ENCODE measurements at regions not wholly inside any gene's neighbourhood (a gene's known extent, or its start where the extent isn't known, plus 50 kb on each side); places are given as distances from the start of the nearest gene placed in this dataset.

GRCh38 chr11:127205688-127206217, 205.2 kb upstream of the KIRREL3 start:
- no peaks in the 10 kb centered on the region for H3K9me3 ChIP-seq (ENCODE audit: low read length)
- no peak overlapping the region for H2AFZ ChIP-seq (ENCODE audit: low read length)
- no peak overlapping the region for H3K4me3 ChIP-seq (ENCODE audit: low read length)
- H3K4me2 ChIP-seq (ENCODE audit: low read depth, low read length, poor library complexity, severe bottlenecking): no peak overlapping the region
- no peak overlapping the region for H3K9ac ChIP-seq (ENCODE audit: low read length)
- H3K36me3 ChIP-seq (ENCODE audit: insufficient read depth, low read length): no peaks in the 10 kb centered on the region
- no peaks in the 10 kb centered on the region for H3K4me1 ChIP-seq (ENCODE audit: low read length)
- no peaks in the 10 kb centered on the region for H3K9me2 ChIP-seq (replicated peaks; ENCODE audit: insufficient read depth, low read length)
- no peak overlapping the region for H3K27ac ChIP-seq (ENCODE audit: low read length)
- DNase-seq: no peak
- no peaks in the 10 kb centered on the region for H4K20me1 ChIP-seq (ENCODE audit: insufficient read depth, low read depth, low read length)
- H3K79me2 ChIP-seq (ENCODE audit: low read length): no peaks in the 10 kb centered on the region
- H3K27me3 ChIP-seq (ENCODE audit: low read length): no peaks in the 10 kb centered on the region

DNA sequence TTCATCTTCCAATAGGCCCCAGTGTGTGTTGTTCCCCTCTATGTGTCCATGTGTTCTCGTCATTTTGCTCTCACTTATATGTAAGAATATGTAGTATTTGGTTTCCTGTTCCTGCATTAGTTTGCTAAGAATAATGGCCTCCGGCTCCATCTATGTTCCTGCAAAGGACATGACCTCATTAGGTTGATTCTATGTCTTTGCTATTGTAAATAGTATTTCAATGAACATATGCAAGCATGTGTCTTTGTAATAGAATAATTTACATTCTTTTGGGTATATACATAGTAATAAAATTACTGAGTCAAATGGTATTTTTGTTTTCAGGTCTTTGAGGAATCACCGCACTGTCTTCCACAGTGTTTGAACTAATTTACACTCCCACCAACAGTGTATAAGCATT, 202.9 kb upstream of the KIRREL3 start:
- no peak for DNase-seq
- Histone ChIP-seq H3K27ac (ENCODE audit: low read length) (no peak overlapping the region), H3K9me3 (ENCODE audit: low read length) (no peaks in the 10 kb centered on the region), H3K4me2 (ENCODE audit: low read depth, low read length, poor library complexity, severe bottlenecking) (no peak overlapping the region), H3K9ac (ENCODE audit: low read length) (no peak overlapping the region), H3K9me2 (replicated peaks; ENCODE audit: insufficient read depth, low read length) (no peaks in the 10 kb centered on the region), H3K4me3 (ENCODE audit: low read length) (no peak overlapping the region), H3K4me1 (ENCODE audit: low read length) (no peaks in the 10 kb centered on the region), H3K36me3 (ENCODE audit: insufficient read depth, low read length) (no peaks in the 10 kb centered on the region), H2AFZ (ENCODE audit: low read length) (no peak overlapping the region), H3K79me2 (ENCODE audit: low read length) (no peaks in the 10 kb centered on the region), H3K27me3 (ENCODE audit: low read length) (no peaks in the 10 kb centered on the region), H4K20me1 (ENCODE audit: insufficient read depth, low read depth, low read length) (no peaks in the 10 kb centered on the region)

- H3K9me3 ChIP-seq (ENCODE audit: low read length): no peaks in the 10 kb centered on the region
- no peaks in the 10 kb centered on the region for H3K27me3 ChIP-seq (ENCODE audit: low read length)
- H3K4me2 ChIP-seq (ENCODE audit: low read depth, low read length, poor library complexity, severe bottlenecking): no peak overlapping the region
Measured at GRCh38 chr11:127202105-127202504, 201.5 kb upstream of the KIRREL3 start.

GRCh38 chr11:127199306-127199801, 198.8 kb upstream of the KIRREL3 start:
- Histone ChIP-seq H3K9me3 (ENCODE audit: low read length) (no peaks in the 10 kb centered on the region), H2AFZ (ENCODE audit: low read length) (no peak overlapping the region), H3K79me2 (ENCODE audit: low read length) (no peaks in the 10 kb centered on the region), H4K20me1 (ENCODE audit: insufficient read depth, low read depth, low read length) (no peaks in the 10 kb centered on the region), H3K27ac (ENCODE audit: low read length) (no peak overlapping the region), H3K9ac (ENCODE audit: low read length) (no peak overlapping the region), H3K4me3 (ENCODE audit: low read length) (no peak overlapping the region), H3K27me3 (ENCODE audit: low read length) (no peaks in the 10 kb centered on the region), H3K36me3 (ENCODE audit: insufficient read depth, low read length) (no peaks in the 10 kb centered on the region), H3K9me2 (replicated peaks; ENCODE audit: insufficient read depth, low read length) (no peaks in the 10 kb centered on the region), H3K4me1 (ENCODE audit: low read length) (no peaks in the 10 kb centered on the region), H3K4me2 (ENCODE audit: low read depth, low read length, poor library complexity, severe bottlenecking) (no peak overlapping the region)
- DNase-seq: no peak

More at GRCh38 chr11:127202105-127202504, 201.5 kb upstream of the KIRREL3 start:
- Histone ChIP-seq H2AFZ (ENCODE audit: low read length) (no peak overlapping the region), H3K79me2 (ENCODE audit: low read length) (no peaks in the 10 kb centered on the region), H3K9me2 (replicated peaks; ENCODE audit: insufficient read depth, low read length) (no peaks in the 10 kb centered on the region), H3K36me3 (ENCODE audit: insufficient read depth, low read length) (no peaks in the 10 kb centered on the region), H3K4me3 (ENCODE audit: low read length) (no peak overlapping the region), H3K27ac (ENCODE audit: low read length) (no peak overlapping the region), H4K20me1 (ENCODE audit: insufficient read depth, low read depth, low read length) (no peaks in the 10 kb centered on the region), H3K9ac (ENCODE audit: low read length) (no peak overlapping the region), H3K4me1 (ENCODE audit: low read length) (no peaks in the 10 kb centered on the region)
- no peak for DNase-seq

DNA sequence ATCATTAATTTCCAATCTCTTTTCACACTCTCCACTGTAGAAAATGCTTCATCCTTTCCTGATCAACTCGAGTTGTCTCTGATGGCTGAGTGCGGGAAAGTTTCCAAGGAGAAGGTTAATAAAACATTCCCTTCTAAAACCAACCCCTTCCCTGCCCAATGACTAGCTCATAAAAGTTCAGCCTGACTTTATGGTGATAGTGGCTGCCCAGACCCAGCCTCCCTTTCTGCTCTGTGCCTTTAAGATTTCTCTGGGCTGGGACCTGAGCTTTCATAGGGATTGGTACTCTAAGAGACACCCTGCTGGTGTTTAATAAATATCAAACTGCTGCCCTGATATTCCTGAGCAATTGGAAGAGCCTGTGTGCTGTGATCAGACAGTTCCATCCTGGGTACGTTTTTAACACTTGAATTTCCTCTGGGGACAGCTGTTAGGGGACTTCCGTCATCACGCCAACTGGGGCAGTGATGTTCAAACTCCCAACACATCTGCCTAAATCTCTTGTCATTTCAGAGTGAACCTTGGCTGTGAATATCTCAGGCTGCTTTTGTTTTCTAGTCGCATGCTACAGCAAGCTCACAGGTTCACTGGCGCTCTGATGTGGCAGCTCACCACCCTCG, 195.0 kb upstream of the KIRREL3 start:
- Histone ChIP-seq H4K20me1 (ENCODE audit: insufficient read depth, low read depth, low read length) (no peaks in the 10 kb centered on the region), H2AFZ (ENCODE audit: low read length) (no peak overlapping the region), H3K36me3 (ENCODE audit: insufficient read depth, low read length) (no peaks in the 10 kb centered on the region), H3K4me1 (ENCODE audit: low read length) (no peaks in the 10 kb centered on the region), H3K79me2 (ENCODE audit: low read length) (no peaks in the 10 kb centered on the region), H3K27ac (ENCODE audit: low read length) (no peak overlapping the region), H3K9me2 (replicated peaks; ENCODE audit: insufficient read depth, low read length) (no peaks in the 10 kb centered on the region), H3K9me3 (ENCODE audit: low read length) (no peaks in the 10 kb centered on the region), H3K4me2 (ENCODE audit: low read depth, low read length, poor library complexity, severe bottlenecking) (no peak overlapping the region), H3K4me3 (ENCODE audit: low read length) (no peak overlapping the region), H3K9ac (ENCODE audit: low read length) (no peak overlapping the region), H3K27me3 (ENCODE audit: low read length) (no peaks in the 10 kb centered on the region)
- no peak for DNase-seq

- H3K9me3 ChIP-seq (ENCODE audit: low read length): no peaks in the 10 kb centered on the region
- no peaks in the 10 kb centered on the region for H3K4me1 ChIP-seq (ENCODE audit: low read length)
- H3K9ac ChIP-seq (ENCODE audit: low read length): no peak overlapping the region
- no peak overlapping the region for H2AFZ ChIP-seq (ENCODE audit: low read length)
- no peaks in the 10 kb centered on the region for H3K27me3 ChIP-seq (ENCODE audit: low read length)
- H3K36me3 ChIP-seq (ENCODE audit: insufficient read depth, low read length): no peaks in the 10 kb centered on the region
- no peaks in the 10 kb centered on the region for H3K79me2 ChIP-seq (ENCODE audit: low read length)
- H3K4me3 ChIP-seq (ENCODE audit: low read length): no peak overlapping the region
- H3K27ac ChIP-seq (ENCODE audit: low read length): no peak overlapping the region
- no peaks in the 10 kb centered on the region for H3K9me2 ChIP-seq (replicated peaks; ENCODE audit: insufficient read depth, low read length)
- no peak overlapping the region for H3K4me2 ChIP-seq (ENCODE audit: low read depth, low read length, poor library complexity, severe bottlenecking)
- no peak for DNase-seq
- no peaks in the 10 kb centered on the region for H4K20me1 ChIP-seq (ENCODE audit: insufficient read depth, low read depth, low read length)
Measured at GRCh38 chr11:127194521-127194920, 194.0 kb upstream of the KIRREL3 start.

DNA sequence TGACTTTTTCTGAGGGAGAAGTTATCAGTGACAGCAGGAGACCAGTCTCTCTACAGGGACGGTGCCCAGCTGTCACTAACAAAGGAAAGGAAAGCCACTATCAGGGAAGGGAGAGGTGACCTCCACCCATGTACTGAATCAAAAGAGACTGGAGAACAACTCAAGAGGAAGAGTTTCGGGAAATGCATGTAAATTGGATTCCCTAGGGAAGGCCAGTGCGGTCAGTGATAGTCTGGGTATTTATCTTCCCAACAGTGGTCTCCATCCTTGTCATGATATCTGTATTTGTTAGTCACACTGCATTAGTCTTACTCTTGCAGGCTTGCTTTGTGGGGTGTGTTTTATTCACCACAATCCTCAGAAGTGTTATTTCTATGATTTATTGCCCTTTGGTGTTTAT, 193.4 kb upstream of the KIRREL3 start:
- H3K4me3 ChIP-seq (ENCODE audit: low read length): no peak overlapping the region
- H3K79me2 ChIP-seq (ENCODE audit: low read length): no peaks in the 10 kb centered on the region
- H3K36me3 ChIP-seq (ENCODE audit: insufficient read depth, low read length): no peaks in the 10 kb centered on the region
- H3K9me2 ChIP-seq (replicated peaks; ENCODE audit: insufficient read depth, low read length): no peaks in the 10 kb centered on the region
- no peak for DNase-seq
- no peaks in the 10 kb centered on the region for H3K4me1 ChIP-seq (ENCODE audit: low read length)
- no peak overlapping the region for H2AFZ ChIP-seq (ENCODE audit: low read length)
- no peaks in the 10 kb centered on the region for H4K20me1 ChIP-seq (ENCODE audit: insufficient read depth, low read depth, low read length)
- H3K27me3 ChIP-seq (ENCODE audit: low read length): no peaks in the 10 kb centered on the region
- no peak overlapping the region for H3K9ac ChIP-seq (ENCODE audit: low read length)
- no peak overlapping the region for H3K4me2 ChIP-seq (ENCODE audit: low read depth, low read length, poor library complexity, severe bottlenecking)
- H3K9me3 ChIP-seq (ENCODE audit: low read length): no peaks in the 10 kb centered on the region
- no peak overlapping the region for H3K27ac ChIP-seq (ENCODE audit: low read length)

GRCh38 chr11:127191689-127192088, 191.1 kb upstream of the KIRREL3 start:
- no peaks in the 10 kb centered on the region for H3K9me3 ChIP-seq (ENCODE audit: low read length)
- no peaks in the 10 kb centered on the region for H3K79me2 ChIP-seq (ENCODE audit: low read length)
- H4K20me1 ChIP-seq (ENCODE audit: insufficient read depth, low read depth, low read length): no peaks in the 10 kb centered on the region
- H3K4me1 ChIP-seq (ENCODE audit: low read length): no peaks in the 10 kb centered on the region
- no peak overlapping the region for H3K4me2 ChIP-seq (ENCODE audit: low read depth, low read length, poor library complexity, severe bottlenecking)
- H2AFZ ChIP-seq (ENCODE audit: low read length): no peak overlapping the region
- H3K27me3 ChIP-seq (ENCODE audit: low read length): no peaks in the 10 kb centered on the region
- H3K9me2 ChIP-seq (replicated peaks; ENCODE audit: insufficient read depth, low read length): no peaks in the 10 kb centered on the region
- no peak overlapping the region for H3K4me3 ChIP-seq (ENCODE audit: low read length)
- no peak overlapping the region for H3K27ac ChIP-seq (ENCODE audit: low read length)
- no peaks in the 10 kb centered on the region for H3K36me3 ChIP-seq (ENCODE audit: insufficient read depth, low read length)
- no peak for DNase-seq
- no peak overlapping the region for H3K9ac ChIP-seq (ENCODE audit: low read length)

Data from Karpas-422 (cell line).